IMR-90 (cell line): ENCODE measurements at regions not wholly inside any gene's neighbourhood (a gene's known extent, or its start where the extent isn't known, plus 50 kb on each side); places are given as distances from the start of the nearest gene placed in this dataset.

ENCODE experiments used
- ATAC-seq: fragments of 200-7000 bp; cut with Tn5 transposase; 2 replicates; pipeline ENCODE4 v1.9.1; 2020; ENCODE audit warnings: low read depth, mild to moderate bottlenecking, moderate library complexity
- BruUV-seq: library from RNA; stranded (reverse); fragments of 400-500 nt; replicated peaks from 2 replicates; lab custom pipeline; 2021; lab: Mats Ljungman, UMichigan
- CTCF ChIA-PET: fragments of 300-600 bp; formaldehyde crosslinking; extraction: SDS; loops from one replicate; lab custom pipeline; 2021; ENCODE audit warnings: antibody characterized with exemption; lab: Yijun Ruan, JAX
- POLR2A ChIA-PET: fragments of 300-600 bp; sonication (Branson Sonifier 250); formaldehyde crosslinking; loops from one replicate; lab custom pipeline; 2022; ENCODE audit warnings: antibody characterized with exemption; ENCODE audit not compliant: unreplicated experiment; lab: Charles Lee
- DNase-seq: peaks from one replicate; pipeline ENCODE4 v3.0.0; 2013
- H2AFZ ChIP-seq: replicated peaks from 2 replicates; pipeline ENCODE3; 2013; ENCODE audit warnings: low read length, mild to moderate bottlenecking; ENCODE audit not compliant: poor library complexity
- H2AK5ac ChIP-seq: 2 replicates; pipeline ENCODE4 v1.6.1; 2013; ENCODE audit warnings: low read depth, low read length, inconsistent platforms
- H2AK9ac ChIP-seq: replicated peaks from 2 replicates; pipeline ENCODE3; 2013; ENCODE audit warnings: mild to moderate bottlenecking, low read depth, low read length, moderate library complexity; ENCODE audit not compliant: poor library complexity
- H2BK120ac ChIP-seq: 2 replicates; pipeline ENCODE4 v1.6.1; 2013; ENCODE audit warnings: low read depth, low read length, inconsistent platforms
- H2BK15ac ChIP-seq: 3 replicates; pipeline ENCODE4 v1.6.1; 2013; ENCODE audit warnings: low read depth, low read length, inconsistent platforms
- H2BK20ac ChIP-seq: 2 replicates; pipeline ENCODE4 v1.6.1; 2013; ENCODE audit warnings: low read depth, mild to moderate bottlenecking, inconsistent platforms, low read length, moderate library complexity
- H2BK5ac ChIP-seq: 2 replicates; pipeline ENCODE4 v1.6.1; 2013; ENCODE audit warnings: mild to moderate bottlenecking, low read depth, low read length, inconsistent platforms; ENCODE audit not compliant: poor library complexity, severe bottlenecking
- H3K14ac ChIP-seq: replicated peaks from 2 replicates; pipeline ENCODE4 v1.6.1; 2013; ENCODE audit warnings: low read depth, low read length, inconsistent platforms
- H3K18ac ChIP-seq: 2 replicates; pipeline ENCODE4 v1.6.1; 2013; ENCODE audit warnings: low read depth, low read length, control low read depth
- H3K23ac ChIP-seq: 2 replicates; pipeline ENCODE4 v1.6.1; 2013; ENCODE audit warnings: low read depth, low read length, inconsistent platforms
- H3K27ac ChIP-seq: 2 replicates; pipeline ENCODE4 v1.5.1; 2013; ENCODE audit warnings: mild to moderate bottlenecking, control low read depth, low read length; ENCODE audit not compliant: insufficient read depth
- H3K27me3 ChIP-seq: 2 replicates; pipeline ENCODE4 v1.6.1; 2013; ENCODE audit warnings: low read length; ENCODE audit not compliant: control insufficient read depth, insufficient read depth
- H3K36me3 ChIP-seq: 2 replicates; pipeline ENCODE4 v1.6.1; 2013; ENCODE audit warnings: low read length, mixed read lengths; ENCODE audit not compliant: control insufficient read depth, insufficient read depth
- H3K4ac ChIP-seq: 2 replicates; pipeline ENCODE4 v1.6.1; 2013; ENCODE audit warnings: low read depth, low read length, inconsistent platforms
- H3K4me1 ChIP-seq: 2 replicates; pipeline ENCODE4 v1.6.1; 2013; ENCODE audit warnings: low read length, mixed read lengths; ENCODE audit not compliant: control insufficient read depth, insufficient read depth
- H3K4me2 ChIP-seq: 2 replicates; pipeline ENCODE4 v1.6.1; 2013; ENCODE audit warnings: low read depth, mild to moderate bottlenecking, control low read depth, low read length, moderate library complexity
- H3K4me3 ChIP-seq: 2 replicates; pipeline ENCODE4 v1.5.1; 2013; ENCODE audit warnings: low read depth, mild to moderate bottlenecking, control low read depth, low read length, moderate library complexity; ENCODE audit not compliant: insufficient read depth
- H3K56ac ChIP-seq: 2 replicates; pipeline ENCODE4 v1.6.1; 2013; ENCODE audit warnings: low read length, inconsistent platforms; ENCODE audit not compliant: insufficient read depth; ENCODE audit errors: extremely low read depth
- H3K79me1 ChIP-seq, 2 experiments: 2 replicates each; pipeline ENCODE4 v1.6.1; 2013; ENCODE audit warnings: low read length in 2 of 2, inconsistent platforms in 1 of 2, low read depth in 1 of 2
- H3K9ac ChIP-seq: 2 replicates; pipeline ENCODE4 v1.6.1; 2013; ENCODE audit warnings: low read depth, low read length, control low read depth
- H3K9me1 ChIP-seq: 2 replicates; pipeline ENCODE4 v1.6.1; 2013; ENCODE audit warnings: low read length, inconsistent platforms; ENCODE audit not compliant: insufficient read depth
- H3K9me3 ChIP-seq: 2 replicates; pipeline ENCODE4 v1.6.1; 2013; ENCODE audit warnings: low read length; ENCODE audit not compliant: control insufficient read depth, insufficient read depth
- H4K20me1 ChIP-seq: 2 replicates; pipeline ENCODE4 v1.6.1; 2013; ENCODE audit warnings: low read length, inconsistent platforms; ENCODE audit not compliant: insufficient read depth
- H4K5ac ChIP-seq: 2 replicates; pipeline ENCODE4 v1.6.1; 2013; ENCODE audit warnings: mild to moderate bottlenecking, low read depth, low read length, control low read depth
- H4K8ac ChIP-seq, 2 experiments: 2 replicates each; pipeline ENCODE4 v1.6.1; 2013; ENCODE audit warnings: low read depth in 2 of 2, low read length in 2 of 2, control low read depth in 1 of 2, inconsistent platforms in 1 of 2
- H4K91ac ChIP-seq: 2 replicates; pipeline ENCODE4 v1.6.1; 2013; ENCODE audit warnings: low read depth, low read length, inconsistent platforms; ENCODE audit not compliant: insufficient read depth
- CEBPB ChIP-seq: IDR thresholded peaks from 2 replicates; pipeline ENCODE4 v1.6.1; 2012; ENCODE audit warnings: low read depth, low read length, improper control_type of control experiment
- WGBS, 2 experiments: methylation state at CpG; one replicate each; pipeline versions ENCODE4 v1.1.5 to v1.1.7; 2013; ENCODE audit warnings: missing lambda C conversion rate in 2 of 2; ENCODE audit not compliant: insufficient read length in 1 of 2; ENCODE audit errors: extremely low coverage in 2 of 2; 5-methylcytosine and 5-hydroxymethylcytosine counted together
- dilution Hi-C: fragments of 300-500 bp; cut with HindIII; formaldehyde crosslinking; loops from one replicate; pipeline ENCODE4 v1.14.3; 2018; ENCODE audit warnings: low sequenced_read_pairs; ENCODE audit not compliant: unreplicated experiment
- in situ Hi-C: fragments of 300-500 bp; cut with MboI; formaldehyde crosslinking; loops from 3 replicates; pipeline ENCODE4 v1.14.3; 2019; ENCODE audit warnings: low sequenced_read_pairs, inconsistent platforms, mixed read lengths
- intact Hi-C: fragments of 100-400 bp; cut with micrococcal nuclease; formaldehyde crosslinking; loops from 2 replicates; pipeline ENCODE4 v1.10.0; 2022

DNA sequence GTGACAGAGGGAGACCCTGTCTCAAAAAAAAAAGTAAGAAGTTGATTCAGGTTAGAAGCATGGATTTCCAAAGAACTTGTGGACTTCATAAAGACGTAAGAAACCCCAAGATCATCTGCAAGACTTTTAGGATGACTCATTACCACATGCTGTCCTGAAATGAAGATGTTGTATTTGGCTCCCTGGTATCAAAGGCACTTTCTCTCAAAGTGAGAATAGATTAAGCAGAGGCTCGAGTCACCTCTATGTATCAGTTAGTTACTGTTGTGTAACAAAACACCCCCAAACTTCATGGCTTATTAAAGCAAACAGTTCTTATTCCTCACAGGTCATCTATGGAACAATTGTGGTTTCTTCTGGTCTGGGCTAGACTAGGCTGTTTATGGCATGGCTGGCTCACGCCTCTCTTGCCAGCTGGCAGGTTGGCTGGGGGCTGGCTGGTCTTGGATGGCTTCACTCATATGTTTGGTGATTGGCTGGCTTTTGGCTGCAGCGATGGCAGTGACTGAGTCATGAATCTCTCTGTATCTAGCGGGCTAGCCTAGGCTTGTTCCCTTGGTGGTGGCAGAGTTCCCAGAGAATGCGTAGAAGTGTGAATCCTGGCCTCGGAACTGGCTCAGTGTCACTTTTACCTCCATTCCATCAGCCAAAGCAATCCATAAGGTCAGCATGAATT lies 60.4 kb upstream of the MSI2 start:
- Histone ChIP-seq H3K56ac (no peak overlapping the region), H2AK5ac (no peak overlapping the region), H3K4me3 (no peak overlapping the region), H3K9ac (no peak overlapping the region), H3K4me2 (no peak overlapping the region), H3K36me3 (no peaks in the 10 kb centered on the region), H2BK15ac (no peak overlapping the region), H4K5ac (no peak overlapping the region), H3K27ac (no peak overlapping the region), H4K20me1 (no peaks in the 10 kb centered on the region), H3K9me3 (peaks cover 5% of the 10 kb centered on the region), H3K79me1 (no peaks in the 10 kb centered on the region), H3K14ac (no peak overlapping the region), H3K4ac (no peak overlapping the region), H4K91ac (no peak overlapping the region), H4K8ac (no peak overlapping the region), H3K4me1 (no peaks in the 10 kb centered on the region), H2BK20ac (no peak overlapping the region), H3K23ac (no peak overlapping the region), H2AK9ac (no peak overlapping the region), H3K27me3 (peaks cover 11% of the 10 kb centered on the region), H3K18ac (no peak overlapping the region), H2BK5ac (no peak overlapping the region), H3K9me1 (no peaks in the 10 kb centered on the region), H2AFZ (no peak overlapping the region), H2BK120ac (no peak overlapping the region)
- DNase-seq (no peak), ATAC-seq (no peak)
- dilution Hi-C loops, result no loop called here
- intact Hi-C loops, result no loop called here
- WGBS, 2 experiments, result 100% methylated on average over 1 of the region's 7 CpGs; no CpG with 5 or more reads in 1 of the 2 experiments
- CTCF ChIA-PET, result no interaction called here
- no TSS peak for BruUV-seq
- in situ Hi-C loops, result no loop called here
- POLR2A ChIA-PET, result no interaction called here
- no peak for TF ChIP-seq CEBPB
